GM12891 (cell line): ENCODE measurements at regions not wholly inside any gene's neighbourhood (a gene's known extent, or its start where the extent isn't known, plus 50 kb on each side); places are given as distances from the start of the nearest gene placed in this dataset.

Experiments
- POLR2A ChIP-seq: IDR thresholded peaks from 2 replicates; pipeline ENCODE4 v1.6.1; 2011; ENCODE audit warnings: low read depth, low read length, control low read depth
- POLR2AphosphoS5 ChIP-seq: IDR thresholded peaks from 2 replicates; pipeline ENCODE4 v1.6.1; 2011; ENCODE audit warnings: low read depth, low read length, control low read depth
- TAF1 ChIP-seq: IDR thresholded peaks from 2 replicates; pipeline ENCODE4 v1.6.1; 2011; ENCODE audit warnings: low read depth, low read length, control low read depth

DNA sequence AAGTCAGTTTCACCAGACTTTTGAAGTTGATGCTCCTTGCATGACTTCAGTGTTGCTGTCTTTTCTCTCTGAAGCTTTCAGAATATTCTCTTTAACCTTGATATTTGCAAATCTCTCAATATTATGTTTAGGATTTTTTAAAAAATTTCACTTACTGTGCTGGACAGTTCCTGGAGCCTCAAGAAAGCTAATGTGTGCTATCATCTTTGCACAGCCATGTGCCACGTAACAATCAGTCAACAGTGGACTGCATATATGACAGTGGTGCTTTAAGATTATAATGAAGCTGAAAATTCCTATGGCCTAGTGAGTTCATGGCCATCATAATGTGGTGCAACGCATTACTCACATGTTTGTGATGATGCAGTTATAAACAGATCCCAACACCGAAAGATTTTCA is 59.1 kb upstream of the OGFRL1 start:
- TF ChIP-seq TAF1 (no peak), POLR2A (no peak), POLR2AphosphoS5 (no peak)
